SKM-1 treated with dmso at 0.1 percent for 144 hours (cell line): ENCODE measurements at regions not wholly inside any gene's neighbourhood (a gene's known extent, or its start where the extent isn't known, plus 50 kb on each side); places are given as distances from the start of the nearest gene placed in this dataset.
A peak's percentile ranks its signal among the peaks of the same experiment; 100 is the strongest.
"Not testable (repeated sequence)": the region's sequence is repeated elsewhere in the genome, so short reads cannot be mapped to it uniquely, and the experiment has no call there.

Experiments
- DNase-seq: peaks from one replicate; lab custom pipeline; 2025; ENCODE audit not compliant: unreplicated experiment; lab: John Stamatoyannopoulos, UW

DNA sequence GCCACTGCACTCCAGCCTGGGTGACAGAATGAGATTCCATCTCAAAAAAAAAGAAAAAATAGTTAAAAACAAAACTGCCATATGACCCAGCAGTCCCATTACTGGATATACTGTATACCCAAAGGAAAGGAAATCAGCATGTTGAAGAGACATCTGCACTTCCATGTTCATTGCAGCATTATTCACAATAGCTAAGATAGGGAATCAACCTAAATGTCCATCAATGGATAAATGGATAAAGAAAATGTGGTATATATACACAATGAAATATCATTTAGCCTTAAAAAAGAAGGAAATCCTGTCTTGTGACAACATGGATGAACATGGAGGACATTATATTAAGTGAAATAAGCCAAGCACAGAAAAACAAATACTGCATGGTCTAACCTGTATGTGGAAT lies 160.7 kb downstream of the DUSP6 start:
- DNase-seq, result not testable (repeated sequence)

- DNase-seq, result no peak
These were observed 162.9 kb downstream of the DUSP6 start for GRCh38 chr12:89189448-89189847.

DNA sequence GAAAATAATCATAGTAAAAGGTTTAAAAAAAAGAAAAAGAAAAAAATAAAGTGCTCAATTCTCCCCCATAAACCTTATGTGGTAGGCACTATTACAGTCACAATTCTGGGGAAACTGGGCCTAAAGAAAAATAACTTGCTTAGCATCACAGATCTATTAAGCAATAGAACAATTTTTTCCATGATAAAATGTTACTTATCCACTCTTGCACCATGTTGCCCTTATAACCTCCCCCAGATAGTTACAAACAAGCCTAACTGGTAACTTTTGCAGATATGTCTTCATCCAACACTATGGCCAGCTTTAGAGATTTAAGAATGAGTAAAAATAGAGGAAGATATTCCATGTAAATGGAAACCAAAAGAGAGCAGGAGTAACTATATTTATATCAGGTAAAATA lies 164.8 kb downstream of the DUSP6 start:
- no peak for DNase-seq

GRCh38 chr12:89185889-89186288 lies 166.4 kb downstream of the DUSP6 start:
- no peak for DNase-seq

DNA sequence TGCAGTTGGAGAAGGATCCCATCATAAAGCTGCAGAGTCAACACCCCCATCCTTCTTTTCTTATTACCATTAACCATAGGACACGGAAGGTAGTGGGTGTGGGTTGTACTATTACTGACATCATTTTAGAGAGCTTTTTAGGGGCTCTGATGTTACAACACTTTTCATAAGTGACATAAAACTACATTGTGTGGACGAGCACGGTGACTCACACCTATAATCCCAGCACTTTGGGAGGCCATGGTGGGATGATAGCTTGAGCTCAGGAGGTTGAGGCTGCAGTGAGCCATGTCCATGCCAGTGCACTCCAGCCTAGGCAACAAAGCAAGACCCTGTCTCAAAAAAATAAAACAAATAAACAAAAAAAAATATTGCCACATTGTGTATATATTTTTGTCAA lies 167.1 kb downstream of the DUSP6 start:
- DNase-seq, result no peak

DNA sequence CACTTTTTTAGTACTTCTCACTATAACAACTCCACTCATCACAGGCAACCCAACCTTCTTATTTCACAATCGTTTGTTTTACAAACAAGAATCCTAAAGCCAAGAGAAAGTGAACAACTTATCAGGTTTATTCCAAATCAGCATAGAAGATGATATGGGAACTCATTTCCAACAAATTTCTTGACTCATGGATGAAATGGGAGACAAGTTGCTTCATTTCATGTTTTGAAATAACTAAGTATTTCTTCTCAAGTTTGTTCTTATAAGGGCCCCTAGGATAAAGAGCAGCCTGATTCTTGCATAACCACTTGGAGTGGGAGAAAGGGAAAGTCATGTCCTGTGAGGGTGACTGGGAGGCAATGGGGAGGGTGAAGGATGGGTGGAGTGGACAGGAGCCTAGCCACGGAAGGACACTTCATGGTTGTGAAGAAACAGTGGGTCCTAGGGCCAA lies 168.3 kb downstream of the DUSP6 start:
- DNase-seq, result no peak

DNA sequence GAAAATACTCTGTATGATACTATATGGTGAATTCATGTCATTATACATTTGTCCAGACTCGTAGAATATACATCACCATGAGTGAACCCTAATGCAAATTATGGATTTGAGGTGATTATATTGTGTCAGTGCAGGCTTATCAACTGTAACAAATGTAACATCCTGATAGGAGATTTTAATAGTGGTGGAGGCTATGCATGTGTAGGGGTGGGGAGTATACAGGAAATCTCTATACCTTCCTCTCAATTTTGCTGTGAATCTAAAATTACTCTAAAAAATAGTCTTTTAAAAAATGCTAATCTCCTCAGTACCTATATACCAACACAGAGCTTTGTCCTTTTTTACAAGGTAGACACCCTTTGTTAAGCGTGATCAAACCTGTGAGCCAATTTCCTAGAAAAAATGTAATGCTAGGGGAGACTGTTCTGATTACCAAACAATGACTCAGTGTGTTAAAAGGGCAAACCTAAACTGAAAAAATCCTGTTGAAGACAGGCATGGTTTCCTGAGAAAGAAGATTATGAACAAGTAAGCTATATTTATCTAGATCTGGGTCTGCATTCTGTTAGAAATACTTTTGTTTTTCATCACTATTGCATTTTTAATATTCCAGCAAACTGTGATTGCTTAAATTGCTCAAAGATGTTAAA lies 170.9 kb downstream of the DUSP6 start:
- no peak for DNase-seq

DNA sequence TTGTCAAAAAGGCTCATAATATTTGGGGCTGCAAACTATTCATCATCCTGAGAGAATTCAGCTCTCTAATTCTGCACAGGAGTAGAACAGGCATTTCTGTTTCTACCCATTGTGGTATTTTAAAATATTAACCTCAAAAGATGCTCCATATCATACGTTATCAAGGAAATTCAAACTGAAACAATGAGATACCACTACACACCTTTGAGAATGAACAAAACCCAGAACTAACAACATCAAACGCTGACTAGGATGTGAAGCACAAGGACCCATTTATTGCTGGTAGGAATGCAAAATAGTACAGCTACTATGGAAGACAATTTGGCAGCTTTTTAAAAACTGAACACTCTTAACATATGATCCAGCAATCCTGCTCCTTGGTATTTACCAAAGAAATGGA lies 171.8 kb downstream of the DUSP6 start:
- no peak for DNase-seq

DNA sequence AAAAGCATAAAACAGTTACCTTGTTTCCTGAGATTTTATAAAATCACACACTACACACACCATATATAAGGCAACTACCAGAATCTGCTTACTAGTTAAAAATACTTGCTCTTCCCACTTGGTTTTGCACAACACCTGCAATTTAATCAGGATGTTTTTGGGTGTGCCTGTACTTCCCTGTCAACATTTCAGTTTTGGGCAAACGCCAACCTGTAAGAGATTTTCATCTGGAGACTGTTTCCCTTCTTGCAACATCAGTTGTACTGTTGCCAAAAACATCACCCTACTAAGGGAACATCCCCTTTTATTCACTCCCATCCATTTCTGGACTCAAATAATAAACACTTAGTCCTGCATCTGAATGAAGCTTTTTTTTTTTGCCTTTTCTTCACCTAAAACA lies 172.3 kb downstream of the DUSP6 start:
- peak; percentile 36 for DNase-seq

DNA sequence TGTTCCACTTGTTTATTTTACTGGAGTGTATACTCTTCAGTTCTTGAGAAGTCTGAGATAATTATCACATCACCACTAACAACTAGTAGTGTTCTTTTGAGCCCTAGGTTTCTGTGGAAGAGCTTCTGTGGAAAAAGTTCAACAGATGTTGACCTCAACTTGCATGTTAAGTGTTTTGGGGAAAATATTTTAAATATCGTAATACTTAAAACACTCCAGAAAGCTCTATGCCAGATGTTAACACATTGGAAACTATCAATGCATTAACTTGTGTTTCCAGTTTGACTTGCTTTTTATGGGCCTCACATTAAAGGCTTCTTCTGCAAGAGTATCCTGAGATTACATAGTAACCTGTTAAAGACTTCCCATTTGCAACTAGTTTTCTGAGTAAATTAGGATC lies 173.1 kb downstream of the DUSP6 start:
- DNase-seq, result no peak

- no peak for DNase-seq
These were observed 174.4 kb downstream of the DUSP6 start for GRCh38 chr12:89177802-89178395.

- no peak for DNase-seq
These were observed 175.6 kb downstream of the DUSP6 start for GRCh38 chr12:89176676-89177075.

DNA sequence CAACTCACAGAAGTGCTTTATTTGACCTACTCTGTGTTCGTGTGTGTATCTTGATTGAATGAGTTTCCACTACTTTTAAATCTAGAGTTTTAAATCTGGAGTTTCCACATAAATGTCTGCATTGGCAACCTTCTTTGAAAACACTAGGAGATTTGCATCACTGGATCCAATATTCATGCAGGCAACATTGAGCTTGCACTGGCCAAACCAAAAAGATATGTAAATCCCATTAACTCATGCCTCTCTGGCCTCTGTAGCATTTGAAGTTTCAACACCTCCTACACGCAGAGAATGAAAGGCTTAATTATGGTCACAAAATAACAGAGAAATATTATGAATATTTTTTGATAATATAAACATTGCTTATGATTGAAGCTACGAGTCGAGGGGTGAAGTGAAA lies 178.6 kb downstream of the DUSP6 start:
- DNase-seq, result no peak

GRCh38 chr12:89173096-89173495 lies 179.2 kb downstream of the DUSP6 start:
- DNase-seq, result no peak

DNA sequence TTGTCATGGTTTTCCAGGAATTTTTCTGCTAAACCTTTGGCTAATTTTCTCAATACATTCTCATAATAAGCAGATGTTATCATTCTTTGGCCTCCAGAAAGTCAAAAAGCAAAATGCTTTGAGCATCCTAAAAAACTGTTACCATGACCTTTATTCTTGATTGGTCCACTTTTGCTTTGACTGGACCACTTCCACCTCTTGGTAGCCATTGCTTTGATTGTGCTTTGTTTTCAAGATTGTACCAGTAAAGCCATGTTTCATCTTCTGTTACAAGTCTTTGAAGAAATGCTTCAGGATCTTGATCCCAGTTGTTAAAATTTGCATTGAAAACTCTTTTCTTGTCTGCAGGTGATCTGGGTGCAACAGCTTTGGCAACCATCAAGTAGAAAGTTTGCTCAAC lies 180.1 kb downstream of the DUSP6 start:
- DNase-seq, result no peak

GRCh38 chr12:89169321-89169720 lies 183.0 kb downstream of the DUSP6 start:
- DNase-seq, result no peak

GRCh38 chr12:89167986-89168385 lies 184.3 kb downstream of the DUSP6 start:
- DNase-seq, result no peak

DNA sequence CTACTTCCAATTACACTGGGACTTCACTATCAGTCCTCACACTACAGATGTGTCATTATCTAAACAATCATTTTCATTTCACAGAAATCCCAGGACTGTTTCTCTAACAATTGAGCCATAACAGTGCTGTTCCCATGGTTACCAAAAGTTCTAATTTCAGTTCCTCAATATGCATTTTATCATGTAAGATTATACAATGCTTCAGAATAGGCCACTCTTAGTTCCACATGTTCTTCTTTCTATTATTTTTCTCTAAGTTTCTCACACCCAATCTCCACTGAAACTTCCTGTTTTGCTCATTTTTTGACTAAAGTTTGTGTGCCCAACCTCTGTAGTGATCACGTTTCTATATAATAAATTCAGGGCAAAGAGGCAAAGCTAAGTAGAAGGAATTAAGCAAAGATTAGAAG lies 185.8 kb downstream of the DUSP6 start:
- DNase-seq, result peak; percentile 43

DNA sequence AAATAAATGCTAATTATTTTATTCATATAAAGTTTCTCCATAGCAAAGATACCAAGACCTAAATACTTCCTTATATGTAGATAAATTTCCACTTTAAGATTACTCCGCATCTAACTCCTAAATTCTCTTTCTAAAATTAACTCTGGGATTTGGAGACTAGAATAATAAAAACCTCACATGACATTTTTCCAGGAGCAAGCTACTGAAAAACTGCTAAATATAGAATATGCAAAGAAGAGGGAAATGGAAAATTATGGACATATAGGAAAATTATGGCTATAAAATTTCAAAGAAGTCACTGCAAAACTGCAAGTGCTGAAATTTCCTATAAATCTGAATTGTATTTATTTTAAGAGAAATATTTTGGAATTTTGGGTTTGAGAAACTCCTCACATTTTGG lies 186.2 kb downstream of the DUSP6 start:
- no peak for DNase-seq

- no peak for DNase-seq
These were observed 186.6 kb downstream of the DUSP6 start for GRCh38 chr12:89165703-89166102.

GRCh38 chr12:89163918-89164317 lies 188.4 kb downstream of the DUSP6 start:
- DNase-seq, result no peak

- peak; percentile 91 for DNase-seq
These were observed 189.6 kb downstream of the DUSP6 start for GRCh38 chr12:89162589-89163261.
